HepG2 (cell line): ENCODE measurements at regions not wholly inside any gene's neighbourhood (a gene's known extent, or its start where the extent isn't known, plus 50 kb on each side); places are given as distances from the start of the nearest gene placed in this dataset.

Experiments used
- BCLAF1 ChIP-seq: fragments of 450-650 bp; IDR thresholded peaks from 2 replicates; pipeline ENCODE4 v1.6.1; 2017; ENCODE audit warnings: mild to moderate bottlenecking
- CENPT ChIP-seq: sonication (generic); formaldehyde crosslinking; IDR thresholded peaks from 2 replicates; pipeline ENCODE4 v1.8.0; 2022; ENCODE audit warnings: low read depth, mild to moderate bottlenecking, moderate library complexity, missing genetic modification reagents
- NCOR1 ChIP-seq: fragments of 200-600 bp; sonication (generic); IDR thresholded peaks from 2 replicates; pipeline ENCODE4 v1.7.0; 2017; ENCODE audit warnings: antibody characterized with exemption, low read length, borderline replicate concordance
- PAF1 ChIP-seq: IDR thresholded peaks from 2 replicates; pipeline ENCODE4 v1.6.1; 2016; ENCODE audit warnings: missing genetic modification reagents, missing compliant biosample characterization
- SAP130 ChIP-seq: IDR thresholded peaks from 2 replicates; pipeline ENCODE4 v1.6.1; 2016; ENCODE audit warnings: low read depth
- SATB2 ChIP-seq: sonication (generic); formaldehyde crosslinking; IDR thresholded peaks from 2 replicates; pipeline ENCODE4 v1.5.0; 2020; ENCODE audit warnings: missing genetic modification reagents
- SNAPC5 ChIP-seq: sonication (generic); formaldehyde crosslinking; IDR thresholded peaks from 2 replicates; pipeline ENCODE4 v1.8.1; 2023; ENCODE audit warnings: mild to moderate bottlenecking, missing genetic modification reagents, borderline replicate concordance
- SPEN ChIP-seq: sonication (generic); formaldehyde crosslinking; IDR thresholded peaks from 2 replicates; pipeline ENCODE4 v1.5.1; 2020; ENCODE audit warnings: low read depth, mild to moderate bottlenecking, missing genetic modification reagents
- ZKSCAN1 ChIP-seq: fragments of 150-350 bp; IDR thresholded peaks from 2 replicates; pipeline ENCODE4 v1.6.1; 2014; ENCODE audit warnings: low read length
- ZNF558 ChIP-seq: sonication (generic); formaldehyde crosslinking; IDR thresholded peaks from 2 replicates; pipeline ENCODE4 v1.9.0; 2022; ENCODE audit warnings: mild to moderate bottlenecking, missing genetic modification reagents, borderline replicate concordance
- ZNF576 ChIP-seq: sonication (generic); formaldehyde crosslinking; IDR thresholded peaks from 2 replicates; pipeline ENCODE4 v1.4.0; 2020; ENCODE audit warnings: mild to moderate bottlenecking, missing genetic modification reagents
- ZNF724P ChIP-seq: sonication (generic); formaldehyde crosslinking; IDR thresholded peaks from 2 replicates; pipeline ENCODE4 v1.8.0; 2022; ENCODE audit warnings: missing genetic modification reagents, borderline replicate concordance
- ZNF740 ChIP-seq: sonication (generic); formaldehyde crosslinking; IDR thresholded peaks from 2 replicates; pipeline ENCODE4 v1.4.0; 2020; ENCODE audit warnings: missing genetic modification reagents
- TF ChIP-seq, protein P1 (sequence below): sonication (generic); formaldehyde crosslinking; IDR thresholded peaks from 2 replicates; pipeline ENCODE4 v1.4.0; 2020; ENCODE audit warnings: missing genetic modification reagents
- TF ChIP-seq, protein P2 (sequence below): sonication (generic); formaldehyde crosslinking; IDR thresholded peaks from 2 replicates; pipeline ENCODE4 v1.4.0; 2020; ENCODE audit warnings: mild to moderate bottlenecking, missing genetic modification reagents

DNA sequence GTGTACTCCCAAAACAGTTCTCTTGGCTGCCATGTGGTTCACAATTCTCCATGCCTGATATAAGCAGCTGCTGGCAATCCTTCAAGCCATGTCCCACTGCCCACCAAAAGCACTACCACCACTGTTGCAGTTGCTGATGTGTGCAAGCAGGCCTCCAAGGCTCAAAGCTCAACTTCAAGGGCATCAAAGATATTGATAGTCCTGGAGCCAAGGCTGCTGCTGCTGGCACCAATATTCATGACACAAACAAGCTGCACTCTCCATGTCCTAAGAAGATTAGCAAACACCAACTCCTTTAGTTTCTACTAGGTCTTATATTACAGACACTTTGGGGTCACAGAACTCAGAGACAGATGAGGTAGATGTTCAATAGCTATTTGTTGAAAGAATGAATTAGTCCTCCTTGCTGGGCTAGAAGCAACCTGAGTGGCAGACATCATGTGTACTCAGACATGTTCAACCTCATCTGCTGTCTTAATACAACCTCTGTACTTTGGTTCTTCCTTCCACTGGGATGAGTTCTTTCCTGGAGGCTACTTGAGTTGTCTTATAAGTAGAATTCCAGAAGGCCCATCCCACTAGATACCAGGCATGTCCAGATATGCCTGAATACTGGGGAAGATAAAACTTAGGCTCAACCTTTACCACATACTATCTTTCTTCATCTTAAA is 104.5 kb upstream of the UGP2 start (continued):
- TF ChIP-seq ZNF576 (CRISPR knock-in tag) (no peak), NCOR1 (peak; percentile 88; the same call in 1 of the 2 replicates), SATB2 (CRISPR knock-in tag) (no peak), ZNF740 (CRISPR knock-in tag) (no peak), BCLAF1 (no peak), ZKSCAN1 (no peak), ZNF724P (no peak), CENPT (CRISPR knock-in tag) (no peak), SAP130 (CRISPR knock-in tag) (peak; percentile 68; the same call in 1 of the 2 replicates), SNAPC5 (CRISPR knock-in tag) (no peak), ZNF558 (CRISPR knock-in tag) (no peak), PAF1 (CRISPR knock-in tag) (no peak), SPEN (CRISPR knock-in tag) (peak; percentile 54; the same call in 1 of the 2 replicates)
- TF ChIP-seq, protein P1, sequence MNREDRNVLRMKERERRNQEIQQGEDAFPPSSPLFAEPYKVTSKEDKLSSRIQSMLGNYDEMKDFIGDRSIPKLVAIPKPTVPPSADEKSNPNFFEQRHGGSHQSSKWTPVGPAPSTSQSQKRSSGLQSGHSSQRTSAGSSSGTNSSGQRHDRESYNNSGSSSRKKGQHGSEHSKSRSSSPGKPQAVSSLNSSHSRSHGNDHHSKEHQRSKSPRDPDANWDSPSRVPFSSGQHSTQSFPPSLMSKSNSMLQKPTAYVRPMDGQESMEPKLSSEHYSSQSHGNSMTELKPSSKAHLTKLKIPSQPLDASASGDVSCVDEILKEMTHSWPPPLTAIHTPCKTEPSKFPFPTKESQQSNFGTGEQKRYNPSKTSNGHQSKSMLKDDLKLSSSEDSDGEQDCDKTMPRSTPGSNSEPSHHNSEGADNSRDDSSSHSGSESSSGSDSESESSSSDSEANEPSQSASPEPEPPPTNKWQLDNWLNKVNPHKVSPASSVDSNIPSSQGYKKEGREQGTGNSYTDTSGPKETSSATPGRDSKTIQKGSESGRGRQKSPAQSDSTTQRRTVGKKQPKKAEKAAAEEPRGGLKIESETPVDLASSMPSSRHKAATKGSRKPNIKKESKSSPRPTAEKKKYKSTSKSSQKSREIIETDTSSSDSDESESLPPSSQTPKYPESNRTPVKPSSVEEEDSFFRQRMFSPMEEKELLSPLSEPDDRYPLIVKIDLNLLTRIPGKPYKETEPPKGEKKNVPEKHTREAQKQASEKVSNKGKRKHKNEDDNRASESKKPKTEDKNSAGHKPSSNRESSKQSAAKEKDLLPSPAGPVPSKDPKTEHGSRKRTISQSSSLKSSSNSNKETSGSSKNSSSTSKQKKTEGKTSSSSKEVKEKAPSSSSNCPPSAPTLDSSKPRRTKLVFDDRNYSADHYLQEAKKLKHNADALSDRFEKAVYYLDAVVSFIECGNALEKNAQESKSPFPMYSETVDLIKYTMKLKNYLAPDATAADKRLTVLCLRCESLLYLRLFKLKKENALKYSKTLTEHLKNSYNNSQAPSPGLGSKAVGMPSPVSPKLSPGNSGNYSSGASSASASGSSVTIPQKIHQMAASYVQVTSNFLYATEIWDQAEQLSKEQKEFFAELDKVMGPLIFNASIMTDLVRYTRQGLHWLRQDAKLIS (CRISPR knock-in tag): no peak
- TF ChIP-seq, protein P2, sequence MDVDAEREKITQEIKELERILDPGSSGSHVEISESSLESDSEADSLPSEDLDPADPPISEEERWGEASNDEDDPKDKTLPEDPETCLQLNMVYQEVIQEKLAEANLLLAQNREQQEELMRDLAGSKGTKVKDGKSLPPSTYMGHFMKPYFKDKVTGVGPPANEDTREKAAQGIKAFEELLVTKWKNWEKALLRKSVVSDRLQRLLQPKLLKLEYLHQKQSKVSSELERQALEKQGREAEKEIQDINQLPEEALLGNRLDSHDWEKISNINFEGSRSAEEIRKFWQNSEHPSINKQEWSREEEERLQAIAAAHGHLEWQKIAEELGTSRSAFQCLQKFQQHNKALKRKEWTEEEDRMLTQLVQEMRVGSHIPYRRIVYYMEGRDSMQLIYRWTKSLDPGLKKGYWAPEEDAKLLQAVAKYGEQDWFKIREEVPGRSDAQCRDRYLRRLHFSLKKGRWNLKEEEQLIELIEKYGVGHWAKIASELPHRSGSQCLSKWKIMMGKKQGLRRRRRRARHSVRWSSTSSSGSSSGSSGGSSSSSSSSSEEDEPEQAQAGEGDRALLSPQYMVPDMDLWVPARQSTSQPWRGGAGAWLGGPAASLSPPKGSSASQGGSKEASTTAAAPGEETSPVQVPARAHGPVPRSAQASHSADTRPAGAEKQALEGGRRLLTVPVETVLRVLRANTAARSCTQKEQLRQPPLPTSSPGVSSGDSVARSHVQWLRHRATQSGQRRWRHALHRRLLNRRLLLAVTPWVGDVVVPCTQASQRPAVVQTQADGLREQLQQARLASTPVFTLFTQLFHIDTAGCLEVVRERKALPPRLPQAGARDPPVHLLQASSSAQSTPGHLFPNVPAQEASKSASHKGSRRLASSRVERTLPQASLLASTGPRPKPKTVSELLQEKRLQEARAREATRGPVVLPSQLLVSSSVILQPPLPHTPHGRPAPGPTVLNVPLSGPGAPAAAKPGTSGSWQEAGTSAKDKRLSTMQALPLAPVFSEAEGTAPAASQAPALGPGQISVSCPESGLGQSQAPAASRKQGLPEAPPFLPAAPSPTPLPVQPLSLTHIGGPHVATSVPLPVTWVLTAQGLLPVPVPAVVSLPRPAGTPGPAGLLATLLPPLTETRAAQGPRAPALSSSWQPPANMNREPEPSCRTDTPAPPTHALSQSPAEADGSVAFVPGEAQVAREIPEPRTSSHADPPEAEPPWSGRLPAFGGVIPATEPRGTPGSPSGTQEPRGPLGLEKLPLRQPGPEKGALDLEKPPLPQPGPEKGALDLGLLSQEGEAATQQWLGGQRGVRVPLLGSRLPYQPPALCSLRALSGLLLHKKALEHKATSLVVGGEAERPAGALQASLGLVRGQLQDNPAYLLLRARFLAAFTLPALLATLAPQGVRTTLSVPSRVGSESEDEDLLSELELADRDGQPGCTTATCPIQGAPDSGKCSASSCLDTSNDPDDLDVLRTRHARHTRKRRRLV: no peak
